ENCODE measurements at regions not wholly inside any gene's neighbourhood (a gene's known extent, or its start where the extent isn't known, plus 50 kb on each side); places are given as distances from the start of the nearest gene placed in this dataset.

GRCh38 chr7:148523550-148523949, 67.0 kb upstream of the C7orf33 start:
- H3K27ac ChIP-seq (ENCODE audit: low read depth in 1 of 2, low read length in 2 of 2), result no peak overlapping the region
- H3K4me3 ChIP-seq (ENCODE audit: low read length), result no peak overlapping the region
- H3K4me3 Mint-ChIP-seq, result no peak overlapping the region
- no peaks in the 10 kb centered on the region for H3K9me3 Mint-ChIP-seq
- H3K36me3 Mint-ChIP-seq (ENCODE audit: low read depth), result no peaks in the 10 kb centered on the region
- POLR2A ChIA-PET, result interaction anchor here (1.1 kb wide), 1 partner anchor 33 kb away, joined by 3 read pairs; no protein-coding TSS in a partner anchor
- DNase-seq, result no peak
- H3K9me3 ChIP-seq (ENCODE audit: control insufficient read depth in 1 of 2, insufficient read depth in 1 of 2, low read length in 2 of 2), result no peaks in the 10 kb centered on the region
- peaks cover 7% of the 10 kb centered on the region for H3K4me1 Mint-ChIP-seq (ENCODE audit: low read depth)
- CTCF ChIA-PET, result no interaction called here
- peaks cover 64% of the 10 kb centered on the region for H3K27me3 Mint-ChIP-seq
- no peak for TF ChIP-seq CTCF (IDR thresholded peaks at IDR 0.05)
- H3K4me1 ChIP-seq (ENCODE audit: insufficient read depth, low read length), result no peaks in the 10 kb centered on the region
- intact Hi-C loops (cut with DNase I, micrococcal nuclease), result no loop called here
- no peaks in the 10 kb centered on the region for H3K36me3 ChIP-seq (ENCODE audit: insufficient read depth, low read length)
- no peak for ATAC-seq (ENCODE audit: poor library complexity)
- H3K27ac Mint-ChIP-seq, result no peak overlapping the region
- peaks cover 7 to 9% of the 10 kb centered on the region in 2 experiments for H3K27me3 ChIP-seq (ENCODE audit: control insufficient read depth in 1 of 2, insufficient read depth in 2 of 2, low read length in 2 of 2)

- Histone ChIP-seq H3K36me3 (ENCODE audit: insufficient read depth, low read length) (no peaks in the 10 kb centered on the region), H3K27ac (ENCODE audit: low read depth in 1 of 2, low read length in 2 of 2) (no peak overlapping the region), H3K4me1 (ENCODE audit: insufficient read depth, low read length) (no peaks in the 10 kb centered on the region), H3K9me3 (ENCODE audit: control insufficient read depth in 1 of 2, insufficient read depth in 1 of 2, low read length in 2 of 2) (no peaks in the 10 kb centered on the region), H3K27me3 (ENCODE audit: control insufficient read depth in 1 of 2, insufficient read depth in 2 of 2, low read length in 2 of 2) (peaks cover 7 to 9% of the 10 kb centered on the region in 2 experiments), H3K4me3 (ENCODE audit: low read length) (no peak overlapping the region)
- H3K36me3 Mint-ChIP-seq (ENCODE audit: low read depth), result no peaks in the 10 kb centered on the region
- TF ChIP-seq CTCF (IDR thresholded peaks at IDR 0.05), result no peak
- no peaks in the 10 kb centered on the region for H3K9me3 Mint-ChIP-seq
- POLR2A ChIA-PET, result no interaction called here
- H3K4me1 Mint-ChIP-seq (ENCODE audit: low read depth), result peaks cover 7% of the 10 kb centered on the region
- CTCF ChIA-PET, result no interaction called here
- H3K27ac Mint-ChIP-seq, result no peak overlapping the region
- intact Hi-C loops (cut with DNase I, micrococcal nuclease), result no loop called here
- ATAC-seq (ENCODE audit: poor library complexity), result no peak
- no peak for DNase-seq
- H3K4me3 Mint-ChIP-seq, result no peak overlapping the region
- peaks cover 55% of the 10 kb centered on the region for H3K27me3 Mint-ChIP-seq
Observed at GRCh38 chr7:148524479-148525224, 65.9 kb upstream of the C7orf33 start.

GRCh38 chr7:148527717-148528168, 62.8 kb upstream of the C7orf33 start:
- Mint-ChIP-seq H3K4me1 (ENCODE audit: low read depth) (peaks cover 7% of the 10 kb centered on the region), H3K27ac (no peak overlapping the region), H3K4me3 (no peak overlapping the region), H3K27me3 (peaks cover 43% of the 10 kb centered on the region), H3K9me3 (no peaks in the 10 kb centered on the region), H3K36me3 (ENCODE audit: low read depth) (no peaks in the 10 kb centered on the region)
- ATAC-seq (ENCODE audit: poor library complexity) (peak; percentile 99), DNase-seq (peak; percentile 63 to 93 (median 78))
- CTCF ChIA-PET, result interaction anchor here (0.9 kb wide), 1 partner anchor 56 kb away, joined by 3 read pairs; no protein-coding TSS in a partner anchor
- TF ChIP-seq CTCF (IDR thresholded peaks at IDR 0.05), result peak; percentile 73
- no peaks in the 10 kb centered on the region for H3K9me3 ChIP-seq (ENCODE audit: control insufficient read depth in 1 of 2, insufficient read depth in 1 of 2, low read length in 2 of 2)
- H3K36me3 ChIP-seq (ENCODE audit: insufficient read depth, low read length), result no peaks in the 10 kb centered on the region
- no peak overlapping the region for H3K27ac ChIP-seq (ENCODE audit: low read depth in 1 of 2, low read length in 2 of 2)
- intact Hi-C loops (cut with DNase I, micrococcal nuclease), result loop anchor here in 1 of 2 experiments (1.0 kb wide), 1 partner anchor 23 kb away; no protein-coding TSS in a partner anchor
- no peaks in the 10 kb centered on the region for H3K27me3 ChIP-seq (ENCODE audit: control insufficient read depth in 1 of 2, insufficient read depth in 2 of 2, low read length in 2 of 2)
- POLR2A ChIA-PET, result no interaction called here
- H3K4me3 ChIP-seq (ENCODE audit: low read length), result no peak overlapping the region
- H3K4me1 ChIP-seq (ENCODE audit: insufficient read depth, low read length), result no peaks in the 10 kb centered on the region
